Neuronal stem cell (in vitro differentiated cells): ENCODE measurements at regions not wholly inside any gene's neighbourhood (a gene's known extent, or its start where the extent isn't known, plus 50 kb on each side); places are given as distances from the start of the nearest gene placed in this dataset.

Experiments used
- DNase-seq: peaks from one replicate; pipeline ENCODE4 v3.0.0-alpha.2; 2013; ENCODE audit warnings: low spot score
- H2AFZ ChIP-seq: one replicate; pipeline ENCODE4 v1.6.1; 2013; ENCODE audit warnings: mild to moderate bottlenecking, low read length, inconsistent platforms
- H2AK5ac ChIP-seq: 2 replicates; pipeline ENCODE4 v1.6.1; 2013; ENCODE audit warnings: low read depth, mild to moderate bottlenecking, inconsistent platforms, low read length, moderate library complexity, mixed read lengths
- H2BK120ac ChIP-seq: 2 replicates; pipeline ENCODE4 v1.6.1; 2013; ENCODE audit warnings: low read depth, mild to moderate bottlenecking, inconsistent platforms, low read length, moderate library complexity, mixed read lengths
- H2BK12ac ChIP-seq: one replicate; pipeline ENCODE4 v1.6.1; 2013; ENCODE audit warnings: low read length, inconsistent platforms
- H2BK15ac ChIP-seq: 2 replicates; pipeline ENCODE4 v1.6.1; 2013; ENCODE audit warnings: mild to moderate bottlenecking, low read length, inconsistent platforms, mixed read lengths
- H2BK5ac ChIP-seq: one replicate; pipeline ENCODE4 v1.6.1; 2013; ENCODE audit warnings: inconsistent platforms, mild to moderate bottlenecking, low read length, moderate library complexity
- H3K14ac ChIP-seq: one replicate; pipeline ENCODE4 v1.6.1; 2013; ENCODE audit warnings: low read length, inconsistent platforms
- H3K18ac ChIP-seq: 2 replicates; pipeline ENCODE4 v1.6.1; 2013; ENCODE audit warnings: low read length, inconsistent platforms
- H3K23ac ChIP-seq: 2 replicates; pipeline ENCODE4 v1.6.1; 2013; ENCODE audit warnings: low read depth, mild to moderate bottlenecking, mixed read lengths, low read length, inconsistent platforms; ENCODE audit not compliant: poor library complexity
- H3K27ac ChIP-seq: replicated peaks from 3 replicates; pipeline ENCODE4 v1.5.1; 2013; ENCODE audit warnings: low read length, inconsistent platforms
- H3K27me3 ChIP-seq, 3 experiments: 2 replicates each; pipeline ENCODE4 v1.6.1; 2013; ENCODE audit warnings: low read length in 3 of 3, mild to moderate bottlenecking in 2 of 3, inconsistent platforms in 1 of 3, low read depth in 1 of 3, mixed read lengths in 1 of 3, moderate library complexity in 1 of 3; ENCODE audit not compliant: control insufficient read depth in 3 of 3, insufficient read depth in 3 of 3
- H3K36me3 ChIP-seq, 2 donors: replicated peaks in 1 of 2; 2 replicates each; pipeline ENCODE4 v1.6.1; 2013; ENCODE audit warnings: low read length in 2 of 2; ENCODE audit not compliant: control insufficient read depth in 2 of 2, insufficient read depth in 2 of 2
- H3K4ac ChIP-seq: 2 replicates; pipeline ENCODE4 v1.6.1; 2013; ENCODE audit warnings: inconsistent platforms, mild to moderate bottlenecking, low read length, moderate library complexity
- H3K4me1 ChIP-seq, 2 donors: 1 replicate in 1 of 2; 2 replicates in 1 of 2; pipeline ENCODE4 v1.6.1; 2013; ENCODE audit warnings: low read length in 2 of 2, low read depth in 1 of 2; ENCODE audit not compliant: control insufficient read depth in 2 of 2, insufficient read depth in 1 of 2
- H3K4me2 ChIP-seq: one replicate; pipeline ENCODE4 v1.6.1; 2013; ENCODE audit warnings: mild to moderate bottlenecking, low read length, inconsistent platforms; ENCODE audit not compliant: insufficient read depth, poor library complexity, severe bottlenecking
- H3K4me3 ChIP-seq, 2 donors: 2 replicates each; pipeline ENCODE4 v1.5.1; 2013; ENCODE audit warnings: low read length in 2 of 2, mild to moderate bottlenecking in 2 of 2, inconsistent platforms in 1 of 2, moderate library complexity in 1 of 2
- H3K79me1 ChIP-seq: one replicate; pipeline ENCODE4 v1.6.1; 2013; ENCODE audit warnings: low read depth, mild to moderate bottlenecking, inconsistent platforms, low read length, moderate library complexity
- H3K9ac ChIP-seq: one replicate; pipeline ENCODE4 v1.6.1; 2013; ENCODE audit warnings: mild to moderate bottlenecking, low read depth, low read length, inconsistent platforms; ENCODE audit not compliant: poor library complexity
- H3K9me3 ChIP-seq, 2 donors: replicated peaks in 1 of 2; 2 replicates each; pipeline versions ENCODE3 to v1.6.1; 2013; ENCODE audit warnings: low read length in 2 of 2, mild to moderate bottlenecking in 2 of 2, inconsistent platforms in 1 of 2, low read depth in 1 of 2, mixed read lengths in 1 of 2, moderate library complexity in 1 of 2; ENCODE audit not compliant: control insufficient read depth in 2 of 2, insufficient read depth in 1 of 2
- H4K8ac ChIP-seq: one replicate; pipeline ENCODE4 v1.6.1; 2013; ENCODE audit warnings: low read depth, mild to moderate bottlenecking, inconsistent platforms, low read length, moderate library complexity
- H4K91ac ChIP-seq: one replicate; pipeline ENCODE4 v1.6.1; 2013; ENCODE audit warnings: low read length, low read depth, mild to moderate bottlenecking, inconsistent platforms; ENCODE audit not compliant: poor library complexity
- WGBS, 2 donors: extraction: QIAGEN DNeasy Blood & Tissue Kit; methylation state at CpG; one replicate each; pipeline ENCODE4 v1.1.7; 2013; ENCODE audit warnings: missing lambda C conversion rate in 2 of 2, mixed read lengths in 1 of 2; ENCODE audit not compliant: insufficient read length in 2 of 2, insufficient replicate concordance in 1 of 2; ENCODE audit errors: extremely low coverage in 2 of 2; 5-methylcytosine and 5-hydroxymethylcytosine counted together

GRCh38 chr2:234691968-234692955, 195.4 kb upstream of the ARL4C start:
- Histone ChIP-seq H3K27me3 (no peaks in the 10 kb centered on the region), H2BK15ac (no peak overlapping the region), H2BK5ac (no peak overlapping the region), H4K91ac (no peak overlapping the region), H3K36me3 (no peaks in the 10 kb centered on the region), H3K9ac (no peak overlapping the region), H3K14ac (no peak overlapping the region), H3K27ac (no peak overlapping the region), H3K79me1 (peaks cover 2% of the 10 kb centered on the region), H2BK120ac (no peak overlapping the region), H4K8ac (no peak overlapping the region), H2BK12ac (no peak overlapping the region), H2AFZ (no peak overlapping the region), H3K4ac (no peak overlapping the region), H3K18ac (peak overlapping the region; percentile 18), H3K4me2 (no peak overlapping the region), H3K4me3 (no peak overlapping the region), H2AK5ac (no peak overlapping the region), H3K4me1 (peaks cover 16% of the 10 kb centered on the region in 2 donors), H3K23ac (no peak overlapping the region), H3K9me3 (peaks cover 11 to 27% of the 10 kb centered on the region in 2 donors)
- no CpG with 5 or more reads among the region's 6 CpGs for WGBS, 2 donors
- DNase-seq = no peak

- no peak overlapping the region for H2BK15ac ChIP-seq
- no CpG with 5 or more reads among the region's 7 CpGs for WGBS, 2 donors
Measured at GRCh38 chr2:234691214-234691575, 194.3 kb upstream of the ARL4C start.

GRCh38 chr2:234690569-234691213, 193.8 kb upstream of the ARL4C start:
- WGBS, 2 donors = no CpG with 5 or more reads among the region's 8 CpGs
- no peak for DNase-seq
- peaks cover 17 to 28% of the 10 kb centered on the region in 2 donors for H3K4me1 ChIP-seq
- peaks cover 6 to 12% of the 10 kb centered on the region in 2 donors for H3K9me3 ChIP-seq
- H3K18ac ChIP-seq = peak overlapping the region; percentile 11
- no peak overlapping the region for H3K14ac ChIP-seq
- no peak overlapping the region for H3K23ac ChIP-seq
- H3K4me3 ChIP-seq = no peak overlapping the region
- no peak overlapping the region for H4K8ac ChIP-seq
- no peak overlapping the region for H2BK12ac ChIP-seq
- H3K4ac ChIP-seq = no peak overlapping the region
- peaks cover 2% of the 10 kb centered on the region for H3K79me1 ChIP-seq
- peak overlapping the region; percentile 85 for H2AFZ ChIP-seq
- no peak overlapping the region for H2BK120ac ChIP-seq
- no peak overlapping the region for H2BK5ac ChIP-seq
- H3K36me3 ChIP-seq = no peaks in the 10 kb centered on the region
- no peaks in the 10 kb centered on the region for H3K27me3 ChIP-seq
- H3K4me2 ChIP-seq = no peak overlapping the region
- H3K27ac ChIP-seq = peak overlapping the region; percentile 48
- no peak overlapping the region for H2BK15ac ChIP-seq
- H4K91ac ChIP-seq = no peak overlapping the region
- H2AK5ac ChIP-seq = no peak overlapping the region
- no peak overlapping the region for H3K9ac ChIP-seq

More at GRCh38 chr2:234691214-234691575, 194.3 kb upstream of the ARL4C start:
- H4K8ac ChIP-seq = no peak overlapping the region
- H2AK5ac ChIP-seq = no peak overlapping the region
- peaks cover 7 to 17% of the 10 kb centered on the region in 2 donors for H3K9me3 ChIP-seq
- no peaks in the 10 kb centered on the region for H3K36me3 ChIP-seq
- H3K14ac ChIP-seq = no peak overlapping the region
- peak overlapping the region; percentile 85 for H2AFZ ChIP-seq
- DNase-seq = no peak
- H3K18ac ChIP-seq = no peak overlapping the region
- no peak overlapping the region for H2BK120ac ChIP-seq
- H3K4ac ChIP-seq = no peak overlapping the region
- H3K4me2 ChIP-seq = no peak overlapping the region
- H3K4me1 ChIP-seq = peaks cover 17 to 23% of the 10 kb centered on the region in 2 donors
- H3K23ac ChIP-seq = no peak overlapping the region
- H3K9ac ChIP-seq = no peak overlapping the region
- H4K91ac ChIP-seq = no peak overlapping the region
- H3K27me3 ChIP-seq = no peaks in the 10 kb centered on the region
- peaks cover 2% of the 10 kb centered on the region for H3K79me1 ChIP-seq
- no peak overlapping the region for H2BK12ac ChIP-seq
- H3K27ac ChIP-seq = no peak overlapping the region
- no peak overlapping the region for H2BK5ac ChIP-seq
- H3K4me3 ChIP-seq = no peak overlapping the region

- H2BK15ac ChIP-seq = peak overlapping the region; percentile 24
- H2AK5ac ChIP-seq = no peak overlapping the region
- H3K27me3 ChIP-seq = no peaks in the 10 kb centered on the region
- no peak overlapping the region for H4K8ac ChIP-seq
- peak overlapping the region; percentile 2 for H2BK120ac ChIP-seq
- H3K23ac ChIP-seq = no peak overlapping the region
- no peak overlapping the region for H2BK5ac ChIP-seq
- H3K36me3 ChIP-seq = no peaks in the 10 kb centered on the region
- H3K27ac ChIP-seq = no peak overlapping the region
- no CpG with 5 or more reads among the region's 10 CpGs for WGBS, 2 donors
- no peak overlapping the region for H2BK12ac ChIP-seq
- H3K9me3 ChIP-seq = peaks cover 5 to 6% of the 10 kb centered on the region in 2 donors
- peak overlapping the region; percentile 85 for H2AFZ ChIP-seq
- no peak overlapping the region for H3K4me3 ChIP-seq
- no peak overlapping the region for H3K4me2 ChIP-seq
- H3K18ac ChIP-seq = peak overlapping the region; percentile 36
- H4K91ac ChIP-seq = no peak overlapping the region
- H3K14ac ChIP-seq = no peak overlapping the region
- H3K9ac ChIP-seq = no peak overlapping the region
- no peak for DNase-seq
- peaks cover 2% of the 10 kb centered on the region for H3K79me1 ChIP-seq
- peaks cover 17 to 28% of the 10 kb centered on the region in 2 donors for H3K4me1 ChIP-seq
- H3K4ac ChIP-seq = no peak overlapping the region
Measured at GRCh38 chr2:234689911-234690379, 193.1 kb upstream of the ARL4C start.
